RWPE2 (cell line): ENCODE measurements at regions not wholly inside any gene's neighbourhood (a gene's known extent, or its start where the extent isn't known, plus 50 kb on each side); places are given as distances from the start of the nearest gene placed in this dataset.

Experiments used
- ATAC-seq: fragments of 200-7000 bp; cut with Tn5 transposase; 3 replicates; pipeline ENCODE4 v1.9.1; 2021; ENCODE audit warnings: low read depth
- DNase-seq: peaks from one replicate; pipeline ENCODE4 v3.0.0-alpha.2; 2020; ENCODE audit warnings: low spot score
- H3K27ac ChIP-seq: fragments of 450-650 bp; 2 replicates; pipeline ENCODE4 v1.5.1; 2017; ENCODE audit warnings: mild to moderate bottlenecking; ENCODE audit not compliant: poor library complexity, severe bottlenecking
- H3K27me3 ChIP-seq: fragments of 250-450 bp; sonication (Bioruptor Pico); 2 replicates; pipeline ENCODE4 v1.5.1; 2021; ENCODE audit warnings: mild to moderate bottlenecking, moderate library complexity; ENCODE audit not compliant: insufficient read depth, poor library complexity, severe bottlenecking
- H3K36me3 ChIP-seq: fragments of 250-450 bp; sonication (Bioruptor Pico); 2 replicates; pipeline ENCODE4 v1.5.1; 2020; ENCODE audit warnings: low read depth, mild to moderate bottlenecking, moderate library complexity
- H3K4me1 ChIP-seq: fragments of 250-450 bp; sonication (Bioruptor Pico); 2 replicates; pipeline ENCODE4 v1.5.1; 2021; ENCODE audit warnings: mild to moderate bottlenecking, moderate library complexity; ENCODE audit not compliant: insufficient read depth, poor library complexity, severe bottlenecking
- H3K4me3 ChIP-seq: fragments of 250-450 bp; sonication (Bioruptor Pico); 2 replicates; pipeline ENCODE4 v1.5.1; 2021; ENCODE audit warnings: mild to moderate bottlenecking, moderate library complexity; ENCODE audit not compliant: severe bottlenecking
- H3K9me3 ChIP-seq: fragments of 250-450 bp; sonication (Bioruptor Pico); 2 replicates; pipeline ENCODE4 v1.5.1; 2021; ENCODE audit warnings: mild to moderate bottlenecking, moderate library complexity; ENCODE audit not compliant: severe bottlenecking
- TF ChIP-seq, protein P1 (sequence below): fragments of 450-650 bp; IDR thresholded peaks from one replicate; pipeline ENCODE4 v1.5.1; 2017; ENCODE audit warnings: mild to moderate bottlenecking, moderate library complexity; ENCODE audit not compliant: poor library complexity, severe bottlenecking

DNA sequence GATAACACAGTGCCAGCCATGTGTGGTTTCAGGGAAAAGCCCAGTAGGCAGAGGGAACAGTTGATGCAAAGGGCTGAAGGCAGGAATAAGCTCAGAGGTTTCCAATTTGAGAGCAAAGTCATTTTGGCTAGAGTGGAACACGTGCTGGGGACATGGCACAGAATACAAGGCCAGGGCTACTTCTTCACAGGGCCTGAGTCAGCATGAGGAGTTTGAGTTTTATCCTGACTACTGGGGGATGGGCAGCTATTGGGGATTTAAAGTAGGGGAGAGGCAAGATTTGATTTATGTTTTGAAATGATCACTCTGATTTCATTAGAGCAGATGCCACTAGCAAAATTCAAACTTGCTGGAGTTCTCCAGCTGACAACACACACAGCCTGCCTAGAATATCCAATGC, 241.1 kb upstream of the CSF3R start:
- no peaks in the 10 kb centered on the region for H3K9me3 ChIP-seq
- DNase-seq (no peak), ATAC-seq (no peak)
- no peak overlapping the region for H3K27ac ChIP-seq
- H3K36me3 ChIP-seq, result no peaks in the 10 kb centered on the region
- no peaks in the 10 kb centered on the region for H3K4me1 ChIP-seq
- peaks cover 2% of the 10 kb centered on the region for H3K27me3 ChIP-seq
- TF ChIP-seq, protein P1, sequence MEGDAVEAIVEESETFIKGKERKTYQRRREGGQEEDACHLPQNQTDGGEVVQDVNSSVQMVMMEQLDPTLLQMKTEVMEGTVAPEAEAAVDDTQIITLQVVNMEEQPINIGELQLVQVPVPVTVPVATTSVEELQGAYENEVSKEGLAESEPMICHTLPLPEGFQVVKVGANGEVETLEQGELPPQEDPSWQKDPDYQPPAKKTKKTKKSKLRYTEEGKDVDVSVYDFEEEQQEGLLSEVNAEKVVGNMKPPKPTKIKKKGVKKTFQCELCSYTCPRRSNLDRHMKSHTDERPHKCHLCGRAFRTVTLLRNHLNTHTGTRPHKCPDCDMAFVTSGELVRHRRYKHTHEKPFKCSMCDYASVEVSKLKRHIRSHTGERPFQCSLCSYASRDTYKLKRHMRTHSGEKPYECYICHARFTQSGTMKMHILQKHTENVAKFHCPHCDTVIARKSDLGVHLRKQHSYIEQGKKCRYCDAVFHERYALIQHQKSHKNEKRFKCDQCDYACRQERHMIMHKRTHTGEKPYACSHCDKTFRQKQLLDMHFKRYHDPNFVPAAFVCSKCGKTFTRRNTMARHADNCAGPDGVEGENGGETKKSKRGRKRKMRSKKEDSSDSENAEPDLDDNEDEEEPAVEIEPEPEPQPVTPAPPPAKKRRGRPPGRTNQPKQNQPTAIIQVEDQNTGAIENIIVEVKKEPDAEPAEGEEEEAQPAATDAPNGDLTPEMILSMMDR, result no peak
- no peak overlapping the region for H3K4me3 ChIP-seq

DNA sequence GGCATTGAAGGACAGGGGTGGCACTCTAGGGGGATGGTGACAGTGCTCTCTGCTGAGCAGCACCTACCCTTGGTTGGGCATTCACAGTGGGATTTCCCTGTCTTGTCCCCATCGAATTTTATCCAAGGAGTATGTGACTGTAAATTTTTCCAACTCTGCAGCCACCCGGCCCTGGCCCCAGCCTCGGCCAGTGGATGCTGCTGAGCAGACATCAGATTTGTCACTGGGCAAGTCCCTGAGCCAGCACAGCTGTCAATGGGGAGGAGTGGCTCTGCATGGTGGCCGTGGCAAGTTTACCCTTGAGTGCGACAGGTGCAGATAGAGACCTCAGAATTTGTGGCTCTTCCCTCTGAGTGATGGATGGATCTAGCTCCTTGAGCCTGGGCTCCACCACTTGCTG, 240.2 kb upstream of the CSF3R start:
- H3K4me1 ChIP-seq, result no peaks in the 10 kb centered on the region
- no peak overlapping the region for H3K4me3 ChIP-seq
- no peaks in the 10 kb centered on the region for H3K9me3 ChIP-seq
- ATAC-seq (no peak), DNase-seq (no peak)
- no peaks in the 10 kb centered on the region for H3K27me3 ChIP-seq
- no peaks in the 10 kb centered on the region for H3K36me3 ChIP-seq
- TF ChIP-seq, protein P1, result no peak
- H3K27ac ChIP-seq, result no peak overlapping the region

DNA sequence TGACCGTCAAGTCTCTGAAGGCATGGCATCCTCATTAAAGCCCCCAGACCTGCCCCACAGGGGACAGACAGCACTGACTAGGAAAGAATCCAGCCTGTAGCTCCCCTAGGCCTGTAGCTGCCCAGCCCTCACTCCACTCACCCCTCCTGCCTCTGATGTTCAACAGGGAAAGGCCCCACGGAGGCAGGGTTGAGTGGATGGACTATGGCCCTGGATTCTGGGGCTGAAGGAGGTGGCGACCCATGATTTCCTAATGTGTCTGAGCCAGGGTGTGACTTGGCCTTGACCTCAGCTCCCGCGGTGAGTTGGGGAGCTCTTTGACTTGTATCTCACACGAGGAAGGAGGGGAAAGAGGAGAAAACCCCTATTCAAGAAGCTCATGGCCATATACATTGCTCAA, 238.5 kb upstream of the CSF3R start:
- TF ChIP-seq, protein P1, result no peak
- Histone ChIP-seq H3K4me3 (no peak overlapping the region), H3K4me1 (no peaks in the 10 kb centered on the region), H3K9me3 (no peaks in the 10 kb centered on the region), H3K27me3 (no peaks in the 10 kb centered on the region), H3K36me3 (no peaks in the 10 kb centered on the region), H3K27ac (no peak overlapping the region)
- ATAC-seq (no peak), DNase-seq (no peak)

DNA sequence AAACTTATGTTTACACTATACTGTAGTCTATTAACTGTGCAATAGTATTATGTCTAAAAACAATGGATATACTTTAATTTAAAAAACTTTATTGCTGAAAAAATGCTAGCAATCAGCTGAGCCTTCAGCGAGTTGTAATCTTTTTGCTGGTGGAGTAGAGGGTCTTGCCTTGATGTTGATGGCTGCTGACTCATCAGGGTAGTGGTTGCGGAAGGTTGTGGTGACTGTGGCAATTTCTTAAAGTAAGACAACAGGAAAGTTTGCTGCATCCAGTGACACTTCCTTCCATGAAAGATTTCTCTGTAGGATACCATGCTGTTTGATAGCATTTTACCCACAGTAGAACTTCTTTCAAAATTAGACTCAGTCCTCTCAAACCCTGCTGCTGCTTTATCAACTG, 234.7 kb upstream of the CSF3R start:
- no peak for ATAC-seq
- Histone ChIP-seq H3K27ac (no peak overlapping the region), H3K9me3 (no peaks in the 10 kb centered on the region), H3K4me3 (no peak overlapping the region), H3K36me3 (no peaks in the 10 kb centered on the region), H3K27me3 (peaks cover 6% of the 10 kb centered on the region), H3K4me1 (no peaks in the 10 kb centered on the region)
- TF ChIP-seq, protein P1, result no peak
- DNase-seq, result no peak

DNA sequence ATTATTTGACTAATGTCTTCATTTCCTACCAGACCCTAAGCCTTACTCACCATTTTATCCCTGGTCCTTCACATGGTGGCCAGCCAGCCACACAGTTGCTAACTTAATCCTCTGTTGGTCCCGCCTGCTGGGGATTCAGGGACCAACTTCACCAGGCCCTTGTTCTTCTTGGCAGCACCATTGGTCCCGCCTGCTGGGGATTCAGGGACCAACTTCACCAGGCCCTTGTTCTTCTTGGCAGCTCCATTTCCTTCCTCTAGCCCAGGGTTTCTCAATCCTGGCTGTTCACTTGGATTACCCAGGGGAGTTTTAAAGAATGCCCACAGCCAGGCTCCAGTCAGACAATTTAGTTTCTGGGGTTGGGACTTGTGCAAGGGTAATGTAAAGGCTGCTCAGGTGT, 233.1 kb upstream of the CSF3R start:
- DNase-seq (no peak), ATAC-seq (no peak)
- no peaks in the 10 kb centered on the region for H3K9me3 ChIP-seq
- TF ChIP-seq, protein P1, result no peak
- no peaks in the 10 kb centered on the region for H3K4me1 ChIP-seq
- peaks cover 18% of the 10 kb centered on the region for H3K27me3 ChIP-seq
- no peak overlapping the region for H3K4me3 ChIP-seq
- no peaks in the 10 kb centered on the region for H3K36me3 ChIP-seq
- no peak overlapping the region for H3K27ac ChIP-seq
